ENCODE measurements at regions not wholly inside any gene's neighbourhood (a gene's known extent, or its start where the extent isn't known, plus 50 kb on each side); places are given as distances from the start of the nearest gene placed in this dataset.

- DNase-seq, result no peak
Measured at GRCh38 chr3:189049458-189050236, 122.1 kb upstream of the TPRG1 start.

- DNase-seq, result no peak
Measured at GRCh38 chr3:189053322-189053721, 118.4 kb upstream of the TPRG1 start.

GRCh38 chr3:189056646-189057335 is 115.0 kb upstream of the TPRG1 start:
- DNase-seq, result no peak

GRCh38 chr3:189057369-189057768 is 114.4 kb upstream of the TPRG1 start:
- DNase-seq, result no peak

- no peak for DNase-seq
Measured at GRCh38 chr3:189058071-189058470, 113.7 kb upstream of the TPRG1 start.

- no peak for DNase-seq
Measured at GRCh38 chr3:189070965-189071364, 100.8 kb upstream of the TPRG1 start.

- no peak for DNase-seq
Measured at GRCh38 chr3:189071446-189071845, 100.3 kb upstream of the TPRG1 start.

- DNase-seq, result no peak
Measured at GRCh38 chr3:189076449-189076848, 95.3 kb upstream of the TPRG1 start.

- DNase-seq, result no peak
Measured at GRCh38 chr3:189080745-189081144, 91.0 kb upstream of the TPRG1 start.

- DNase-seq, result no peak
Measured at GRCh38 chr3:189082666-189083427, 88.9 kb upstream of the TPRG1 start.

- DNase-seq, result no peak
Measured at GRCh38 chr3:189084620-189085019, 87.2 kb upstream of the TPRG1 start.

- no peak for DNase-seq
Measured at GRCh38 chr3:189092547-189092946, 79.2 kb upstream of the TPRG1 start.

GRCh38 chr3:189094539-189094938 is 77.2 kb upstream of the TPRG1 start:
- DNase-seq, result no peak

GRCh38 chr3:189096092-189096491 is 75.7 kb upstream of the TPRG1 start:
- no peak for DNase-seq

GRCh38 chr3:189099031-189099471 is 72.7 kb upstream of the TPRG1 start:
- no peak for DNase-seq

GRCh38 chr3:189099505-189100290 is 72.1 kb upstream of the TPRG1 start:
- no peak for DNase-seq

GRCh38 chr3:189100866-189101265 is 70.9 kb upstream of the TPRG1 start:
- DNase-seq, result no peak

GRCh38 chr3:189101594-189101993 is 70.2 kb upstream of the TPRG1 start:
- DNase-seq, result no peak

GRCh38 chr3:189103208-189103607 is 68.6 kb upstream of the TPRG1 start:
- DNase-seq, result no peak

GRCh38 chr3:189108067-189108466 is 63.7 kb upstream of the TPRG1 start:
- DNase-seq, result no peak

GRCh38 chr3:189108735-189109134 is 63.0 kb upstream of the TPRG1 start:
- DNase-seq, result no peak

- DNase-seq, result no peak
Measured at GRCh38 chr3:189109145-189109544, 62.6 kb upstream of the TPRG1 start.

- DNase-seq, result no peak
Measured at GRCh38 chr3:189117087-189117486, 54.7 kb upstream of the TPRG1 start.

Measured in GDM1 (cell line).